ENCODE measurements at regions not wholly inside any gene's neighbourhood (a gene's known extent, or its start where the extent isn't known, plus 50 kb on each side); places are given as distances from the start of the nearest gene placed in this dataset.

- Histone ChIP-seq H3K27me3 (ENCODE audit: control insufficient read depth, insufficient read depth, low read length) (no peaks in the 10 kb centered on the region), H3K36me3 (ENCODE audit: control insufficient read depth, insufficient read depth, low read length) (no peaks in the 10 kb centered on the region), H3K4me3 (ENCODE audit: low read depth, low read length) (no peak overlapping the region)
- ChIA-PET POLR2A (no interaction called here), CTCF (no interaction called here)
- no peak for DNase-seq (ENCODE audit: low read depth)
- TF ChIP-seq, protein P1, sequence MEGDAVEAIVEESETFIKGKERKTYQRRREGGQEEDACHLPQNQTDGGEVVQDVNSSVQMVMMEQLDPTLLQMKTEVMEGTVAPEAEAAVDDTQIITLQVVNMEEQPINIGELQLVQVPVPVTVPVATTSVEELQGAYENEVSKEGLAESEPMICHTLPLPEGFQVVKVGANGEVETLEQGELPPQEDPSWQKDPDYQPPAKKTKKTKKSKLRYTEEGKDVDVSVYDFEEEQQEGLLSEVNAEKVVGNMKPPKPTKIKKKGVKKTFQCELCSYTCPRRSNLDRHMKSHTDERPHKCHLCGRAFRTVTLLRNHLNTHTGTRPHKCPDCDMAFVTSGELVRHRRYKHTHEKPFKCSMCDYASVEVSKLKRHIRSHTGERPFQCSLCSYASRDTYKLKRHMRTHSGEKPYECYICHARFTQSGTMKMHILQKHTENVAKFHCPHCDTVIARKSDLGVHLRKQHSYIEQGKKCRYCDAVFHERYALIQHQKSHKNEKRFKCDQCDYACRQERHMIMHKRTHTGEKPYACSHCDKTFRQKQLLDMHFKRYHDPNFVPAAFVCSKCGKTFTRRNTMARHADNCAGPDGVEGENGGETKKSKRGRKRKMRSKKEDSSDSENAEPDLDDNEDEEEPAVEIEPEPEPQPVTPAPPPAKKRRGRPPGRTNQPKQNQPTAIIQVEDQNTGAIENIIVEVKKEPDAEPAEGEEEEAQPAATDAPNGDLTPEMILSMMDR (IDR thresholded peaks at IDR 0.05; ENCODE audit: insufficient read depth, low read depth, low read length), result no peak
These were observed 134.2 kb upstream of the CPHXL start for GRCh38 chr16:75860326-75861053.

DNA sequence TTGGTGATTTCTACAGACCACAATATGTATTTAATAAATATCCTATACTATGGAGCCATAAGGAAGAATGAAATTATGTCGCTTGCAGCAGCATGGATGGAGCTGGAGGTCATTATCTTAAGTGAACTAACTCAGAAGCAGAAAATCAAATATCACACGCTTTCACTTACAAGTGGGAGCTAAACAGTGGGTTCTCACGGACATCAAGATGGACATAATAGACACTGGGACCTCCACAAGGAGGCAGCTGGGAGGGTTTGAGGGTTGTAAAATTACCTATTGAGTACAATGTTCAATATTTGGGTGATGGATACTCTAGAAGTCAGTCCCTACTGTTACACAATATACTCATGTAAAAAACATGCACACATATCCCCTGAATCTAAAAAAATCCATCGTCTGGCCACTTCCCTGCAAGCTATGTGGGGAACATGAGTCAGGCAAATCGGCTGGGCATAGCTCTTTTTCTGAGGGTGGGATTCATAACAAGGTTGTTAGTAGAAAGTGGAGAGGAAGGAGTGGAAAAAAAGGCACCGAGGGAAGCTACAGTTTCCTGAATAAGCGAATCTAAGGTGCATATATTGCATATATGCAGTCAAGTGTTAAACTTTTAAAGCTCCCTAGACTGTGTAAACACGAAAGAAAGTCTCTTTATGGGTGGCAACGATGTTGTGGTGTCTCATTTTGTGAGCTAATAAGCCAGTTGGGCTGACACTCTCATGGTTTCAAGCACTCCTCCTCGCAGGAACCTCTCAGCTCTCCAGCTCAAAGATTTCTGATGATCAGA lies 135.2 kb upstream of the CPHXL start:
- ChIA-PET CTCF (no interaction called here), POLR2A (no interaction called here)
- no peak for DNase-seq (ENCODE audit: low read depth)
- TF ChIP-seq, protein P1 (IDR thresholded peaks at IDR 0.05; ENCODE audit: insufficient read depth, low read depth, low read length), result no peak
- Histone ChIP-seq H3K4me3 (ENCODE audit: low read depth, low read length) (no peak overlapping the region), H3K36me3 (ENCODE audit: control insufficient read depth, insufficient read depth, low read length) (no peaks in the 10 kb centered on the region), H3K27me3 (ENCODE audit: control insufficient read depth, insufficient read depth, low read length) (no peaks in the 10 kb centered on the region)

DNA sequence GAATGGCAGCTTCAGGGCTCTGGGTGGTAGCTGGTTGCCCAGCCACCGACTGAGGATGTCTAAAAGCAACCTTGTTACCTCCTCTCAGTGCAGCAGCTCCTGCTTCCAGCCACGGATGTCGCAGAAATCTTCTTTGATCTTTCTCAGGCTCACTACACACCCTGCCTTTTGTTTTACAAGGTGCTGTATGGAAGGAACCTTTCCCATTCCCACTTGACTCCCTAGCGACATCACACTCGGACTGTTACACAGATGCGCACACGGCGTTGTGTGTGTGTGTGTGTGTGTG lies 135.8 kb upstream of the CPHXL start:
- ChIA-PET CTCF (no interaction called here), POLR2A (no interaction called here)
- no peak for DNase-seq (ENCODE audit: low read depth)
- no peak overlapping the region for H3K4me3 ChIP-seq (ENCODE audit: low read depth, low read length)
- TF ChIP-seq, protein P1 (IDR thresholded peaks at IDR 0.05; ENCODE audit: insufficient read depth, low read depth, low read length), result no peak
- no peaks in the 10 kb centered on the region for H3K27me3 ChIP-seq (ENCODE audit: control insufficient read depth, insufficient read depth, low read length)
- no peaks in the 10 kb centered on the region for H3K36me3 ChIP-seq (ENCODE audit: control insufficient read depth, insufficient read depth, low read length)

- POLR2A ChIA-PET, result no interaction called here
- no peaks in the 10 kb centered on the region for H3K27me3 ChIP-seq (ENCODE audit: control insufficient read depth, insufficient read depth, low read length)
- no peaks in the 10 kb centered on the region for H3K36me3 ChIP-seq (ENCODE audit: control insufficient read depth, insufficient read depth, low read length)
- no peak overlapping the region for H3K4me3 ChIP-seq (ENCODE audit: low read depth, low read length)
- no peak for DNase-seq (ENCODE audit: low read depth)
- CTCF ChIA-PET, result no interaction called here
- TF ChIP-seq, protein P1 (IDR thresholded peaks at IDR 0.05; ENCODE audit: insufficient read depth, low read depth, low read length), result no peak
These were observed 138.0 kb upstream of the CPHXL start for GRCh38 chr16:75864243-75864642.

GRCh38 chr16:75865736-75866135 lies 139.4 kb upstream of the CPHXL start:
- ChIA-PET CTCF (no interaction called here), POLR2A (no interaction called here)
- no peaks in the 10 kb centered on the region for H3K27me3 ChIP-seq (ENCODE audit: control insufficient read depth, insufficient read depth, low read length)
- TF ChIP-seq, protein P1 (IDR thresholded peaks at IDR 0.05; ENCODE audit: insufficient read depth, low read depth, low read length), result no peak
- no peak overlapping the region for H3K4me3 ChIP-seq (ENCODE audit: low read depth, low read length)
- no peak for DNase-seq (ENCODE audit: low read depth)
- H3K36me3 ChIP-seq (ENCODE audit: control insufficient read depth, insufficient read depth, low read length), result no peaks in the 10 kb centered on the region

All from BJ (cell line).